ENCODE measurements at regions not wholly inside any gene's neighbourhood (a gene's known extent, or its start where the extent isn't known, plus 50 kb on each side); places are given as distances from the start of the nearest gene placed in this dataset.

GRCh38 chr5:7000310-7000709 is 287.1 kb downstream of the TENT4A start:
- TF ChIP-seq CTCF (IDR thresholded peaks at IDR 0.05): no peak
- no peak for TF ChIP-seq POLR2A (IDR thresholded peaks at IDR 0.05)

All from esophagus squamous epithelium (tissue), 4 donors.